ENCODE measurements at regions not wholly inside any gene's neighbourhood (a gene's known extent, or its start where the extent isn't known, plus 50 kb on each side); places are given as distances from the start of the nearest gene placed in this dataset.

DNA sequence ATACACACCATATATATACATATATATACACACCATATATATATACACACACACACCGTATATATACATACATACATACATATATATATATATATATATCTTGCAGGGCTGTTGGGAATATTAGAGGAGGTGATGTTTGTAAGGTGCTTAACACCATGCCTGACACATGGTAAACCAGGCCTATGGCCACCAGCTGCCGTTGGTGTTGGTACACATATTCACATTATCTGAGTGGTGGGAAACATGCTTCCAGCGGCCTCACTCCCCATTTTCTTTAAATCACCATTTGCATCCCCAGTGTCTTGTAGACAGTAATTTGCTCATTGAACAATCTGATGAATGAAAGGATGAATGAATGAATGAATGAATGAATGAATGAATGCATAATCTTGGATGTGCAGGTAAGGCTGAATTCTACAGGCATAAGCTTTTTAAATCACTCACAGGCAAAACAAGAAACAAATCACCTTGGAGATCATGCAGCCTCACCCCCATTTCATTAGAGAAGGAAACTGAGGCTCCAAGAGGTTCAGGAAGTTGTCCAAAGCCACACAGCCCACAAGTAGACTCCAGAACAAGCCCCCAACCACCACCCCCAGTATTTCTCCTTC is 527.8 kb downstream of the MIAT start:
- no peak for DNase-seq (ENCODE audit: low read depth)
- TF ChIP-seq, protein P1, sequence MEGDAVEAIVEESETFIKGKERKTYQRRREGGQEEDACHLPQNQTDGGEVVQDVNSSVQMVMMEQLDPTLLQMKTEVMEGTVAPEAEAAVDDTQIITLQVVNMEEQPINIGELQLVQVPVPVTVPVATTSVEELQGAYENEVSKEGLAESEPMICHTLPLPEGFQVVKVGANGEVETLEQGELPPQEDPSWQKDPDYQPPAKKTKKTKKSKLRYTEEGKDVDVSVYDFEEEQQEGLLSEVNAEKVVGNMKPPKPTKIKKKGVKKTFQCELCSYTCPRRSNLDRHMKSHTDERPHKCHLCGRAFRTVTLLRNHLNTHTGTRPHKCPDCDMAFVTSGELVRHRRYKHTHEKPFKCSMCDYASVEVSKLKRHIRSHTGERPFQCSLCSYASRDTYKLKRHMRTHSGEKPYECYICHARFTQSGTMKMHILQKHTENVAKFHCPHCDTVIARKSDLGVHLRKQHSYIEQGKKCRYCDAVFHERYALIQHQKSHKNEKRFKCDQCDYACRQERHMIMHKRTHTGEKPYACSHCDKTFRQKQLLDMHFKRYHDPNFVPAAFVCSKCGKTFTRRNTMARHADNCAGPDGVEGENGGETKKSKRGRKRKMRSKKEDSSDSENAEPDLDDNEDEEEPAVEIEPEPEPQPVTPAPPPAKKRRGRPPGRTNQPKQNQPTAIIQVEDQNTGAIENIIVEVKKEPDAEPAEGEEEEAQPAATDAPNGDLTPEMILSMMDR (IDR thresholded peaks at IDR 0.05; ENCODE audit: insufficient read depth, low read length, poor library complexity, severe bottlenecking) = no peak
- Histone ChIP-seq H3K27me3 (ENCODE audit: control insufficient read depth, insufficient read depth, low read length) (no peaks in the 10 kb centered on the region), H3K36me3 (ENCODE audit: control insufficient read depth, insufficient read depth, low read length) (no peaks in the 10 kb centered on the region), H3K4me3 (ENCODE audit: low read depth, low read length) (no peak overlapping the region)

GRCh38 chr22:27185760-27186302 is 528.4 kb downstream of the MIAT start:
- H3K36me3 ChIP-seq (ENCODE audit: control insufficient read depth, insufficient read depth, low read length) = no peaks in the 10 kb centered on the region
- TF ChIP-seq, protein P1 (IDR thresholded peaks at IDR 0.05; ENCODE audit: insufficient read depth, low read length, poor library complexity, severe bottlenecking) = no peak
- H3K27me3 ChIP-seq (ENCODE audit: control insufficient read depth, insufficient read depth, low read length) = no peaks in the 10 kb centered on the region
- no peak overlapping the region for H3K4me3 ChIP-seq (ENCODE audit: low read depth, low read length)
- DNase-seq (ENCODE audit: low read depth) = no peak

DNA sequence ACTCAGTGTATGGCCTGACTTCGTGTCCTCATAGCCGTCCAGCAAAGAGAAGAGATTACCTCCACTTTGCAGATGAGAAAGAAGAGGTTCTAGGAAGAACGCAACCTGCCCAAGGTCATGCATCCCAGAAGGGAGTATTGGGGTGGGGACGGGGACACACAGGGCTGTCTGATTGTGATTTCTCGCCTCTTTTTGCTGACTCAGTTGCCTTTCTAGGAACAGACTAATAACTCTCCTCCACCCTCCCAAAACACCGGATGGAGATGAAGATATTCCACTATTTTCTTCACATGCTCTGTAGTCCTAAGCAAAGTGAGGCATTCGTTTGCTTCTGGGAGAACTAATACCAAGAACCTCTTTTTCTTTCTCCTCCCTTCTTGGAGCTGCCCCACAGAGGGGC is 529.3 kb downstream of the MIAT start:
- H3K36me3 ChIP-seq (ENCODE audit: control insufficient read depth, insufficient read depth, low read length) = no peaks in the 10 kb centered on the region

GRCh38 chr22:27192135-27192829 is 534.9 kb downstream of the MIAT start:
- TF ChIP-seq, protein P1 (IDR thresholded peaks at IDR 0.05; ENCODE audit: insufficient read depth, low read length, poor library complexity, severe bottlenecking) = no peak
- no peaks in the 10 kb centered on the region for H3K36me3 ChIP-seq (ENCODE audit: control insufficient read depth, insufficient read depth, low read length)
- no peak overlapping the region for H3K4me3 ChIP-seq (ENCODE audit: low read depth, low read length)
- DNase-seq (ENCODE audit: low read depth) = no peak
- no peaks in the 10 kb centered on the region for H3K27me3 ChIP-seq (ENCODE audit: control insufficient read depth, insufficient read depth, low read length)

More for the DNA sequence above, 529.3 kb downstream of the MIAT start:
- DNase-seq (ENCODE audit: low read depth) = no peak
- Histone ChIP-seq H3K27me3 (ENCODE audit: control insufficient read depth, insufficient read depth, low read length) (no peaks in the 10 kb centered on the region), H3K4me3 (ENCODE audit: low read depth, low read length) (no peak overlapping the region)
- TF ChIP-seq, protein P1 (IDR thresholded peaks at IDR 0.05; ENCODE audit: insufficient read depth, low read length, poor library complexity, severe bottlenecking) = no peak

DNA sequence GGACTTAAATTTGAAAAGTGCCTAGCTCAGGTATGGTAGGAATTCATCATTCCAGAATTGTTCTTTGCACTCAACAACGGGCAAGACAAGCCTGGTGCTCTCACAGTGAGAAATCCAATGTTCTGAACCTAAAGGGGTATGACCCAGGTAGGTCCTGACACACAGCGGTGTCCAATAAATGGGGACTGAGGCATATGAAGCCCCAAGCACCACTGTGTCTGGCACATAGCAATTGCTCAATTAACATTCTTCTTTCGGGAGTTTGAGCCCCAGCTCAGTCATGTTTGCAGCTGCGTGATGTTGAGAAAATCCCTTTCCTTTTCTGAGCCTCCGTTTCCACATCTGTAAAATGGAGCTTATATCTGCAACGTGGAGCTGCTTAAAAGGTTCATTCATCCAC is 535.8 kb downstream of the MIAT start:
- Histone ChIP-seq H3K4me3 (ENCODE audit: low read depth, low read length) (no peak overlapping the region), H3K27me3 (ENCODE audit: control insufficient read depth, insufficient read depth, low read length) (no peaks in the 10 kb centered on the region), H3K36me3 (ENCODE audit: control insufficient read depth, insufficient read depth, low read length) (no peaks in the 10 kb centered on the region)
- TF ChIP-seq, protein P1 (IDR thresholded peaks at IDR 0.05; ENCODE audit: insufficient read depth, low read length, poor library complexity, severe bottlenecking) = no peak
- DNase-seq (ENCODE audit: low read depth) = no peak

All from kidney epithelial cell (primary cell).